HFF-Myc (cell line): ENCODE measurements at regions not wholly inside any gene's neighbourhood (a gene's known extent, or its start where the extent isn't known, plus 50 kb on each side); places are given as distances from the start of the nearest gene placed in this dataset.
A peak's percentile ranks its signal among the peaks of the same experiment; 100 is the strongest.

ENCODE experiments used
- DNase-seq: peaks from one replicate; pipeline ENCODE4 v3.0.0-alpha.2; 2011; ENCODE audit warnings: low read depth; ENCODE audit errors: extremely low read depth
- H3K4me3 ChIP-seq: replicated peaks from 2 replicates; pipeline ENCODE4 v1.5.1; 2011; ENCODE audit warnings: low read depth, mild to moderate bottlenecking, control low read depth, low read length
- TF ChIP-seq, protein P1 (sequence below): IDR thresholded peaks from 2 replicates; pipeline ENCODE4 v1.5.1; 2012; ENCODE audit warnings: mild to moderate bottlenecking, low read depth, low read length, control low read depth; ENCODE audit errors: missing control alignments

DNA sequence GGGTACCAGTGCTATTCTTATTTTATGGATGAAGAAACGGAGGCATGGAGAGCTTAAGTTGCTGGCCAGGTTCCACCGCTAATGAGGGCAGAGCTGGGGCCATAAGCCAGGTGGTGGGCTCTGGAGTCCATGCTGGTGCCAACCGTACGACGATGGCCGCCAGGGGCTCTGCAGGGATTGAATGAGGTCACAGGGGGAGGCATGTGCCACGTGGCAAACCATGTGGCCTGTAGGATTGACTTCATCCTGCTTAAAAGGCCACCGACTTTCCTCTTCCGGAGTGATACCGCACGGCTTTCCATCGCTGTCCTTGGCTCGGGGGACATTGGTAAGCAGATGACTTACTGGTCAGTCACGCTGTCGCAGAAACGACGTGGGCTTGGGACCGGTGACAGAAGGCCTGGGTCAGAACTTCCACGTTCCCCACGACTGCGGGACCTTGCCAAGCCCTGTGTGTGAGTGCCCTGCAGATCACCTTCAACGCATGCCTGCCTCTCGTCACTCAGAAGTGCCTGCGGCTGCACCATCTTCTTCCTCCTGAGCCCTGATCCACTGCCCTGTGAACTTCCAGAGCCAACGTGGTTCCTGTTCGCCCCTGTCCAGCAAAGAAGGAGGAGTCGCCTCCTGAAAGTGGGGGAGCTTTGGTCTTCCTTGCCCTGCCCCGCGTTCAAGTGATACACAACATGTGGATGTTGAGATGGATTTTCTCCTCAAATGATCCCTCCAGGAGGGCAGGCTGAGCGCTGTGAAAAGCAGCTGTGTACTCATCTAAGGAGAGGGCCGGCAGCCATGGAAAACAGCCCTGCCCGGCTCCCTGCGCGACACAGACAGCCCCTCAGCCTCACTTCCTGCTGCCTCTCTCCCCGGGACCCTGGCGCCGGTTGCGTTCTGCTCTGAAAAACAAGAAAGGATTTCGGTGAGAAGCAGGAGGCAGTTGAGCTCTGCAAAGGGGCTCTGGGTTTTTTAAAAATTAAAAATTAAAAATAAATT is 176.7 kb downstream of the C16orf95 start:
- TF ChIP-seq, protein P1, sequence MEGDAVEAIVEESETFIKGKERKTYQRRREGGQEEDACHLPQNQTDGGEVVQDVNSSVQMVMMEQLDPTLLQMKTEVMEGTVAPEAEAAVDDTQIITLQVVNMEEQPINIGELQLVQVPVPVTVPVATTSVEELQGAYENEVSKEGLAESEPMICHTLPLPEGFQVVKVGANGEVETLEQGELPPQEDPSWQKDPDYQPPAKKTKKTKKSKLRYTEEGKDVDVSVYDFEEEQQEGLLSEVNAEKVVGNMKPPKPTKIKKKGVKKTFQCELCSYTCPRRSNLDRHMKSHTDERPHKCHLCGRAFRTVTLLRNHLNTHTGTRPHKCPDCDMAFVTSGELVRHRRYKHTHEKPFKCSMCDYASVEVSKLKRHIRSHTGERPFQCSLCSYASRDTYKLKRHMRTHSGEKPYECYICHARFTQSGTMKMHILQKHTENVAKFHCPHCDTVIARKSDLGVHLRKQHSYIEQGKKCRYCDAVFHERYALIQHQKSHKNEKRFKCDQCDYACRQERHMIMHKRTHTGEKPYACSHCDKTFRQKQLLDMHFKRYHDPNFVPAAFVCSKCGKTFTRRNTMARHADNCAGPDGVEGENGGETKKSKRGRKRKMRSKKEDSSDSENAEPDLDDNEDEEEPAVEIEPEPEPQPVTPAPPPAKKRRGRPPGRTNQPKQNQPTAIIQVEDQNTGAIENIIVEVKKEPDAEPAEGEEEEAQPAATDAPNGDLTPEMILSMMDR = no peak
- H3K4me3 ChIP-seq = no peak overlapping the region
- DNase-seq = no peak

DNA sequence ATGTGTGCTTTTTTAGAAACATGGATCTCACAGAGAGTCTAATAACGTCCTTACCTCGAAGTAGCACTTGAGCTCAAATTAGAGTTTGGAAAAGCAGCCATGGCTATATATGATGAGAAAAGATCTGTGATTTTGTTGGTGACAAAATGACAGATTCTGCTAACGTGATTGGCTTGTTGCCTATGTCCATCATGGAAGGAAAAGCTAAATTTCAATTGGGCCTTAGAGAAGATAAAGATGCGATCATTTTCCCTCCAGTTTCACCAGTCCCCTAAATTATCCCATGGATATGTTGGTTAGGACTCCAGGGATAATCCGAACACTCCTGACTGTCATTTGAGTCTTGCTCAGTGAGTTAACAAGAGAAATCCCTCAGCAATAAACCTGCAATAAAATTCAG is 175.8 kb downstream of the C16orf95 start:
- no peak overlapping the region for H3K4me3 ChIP-seq
- no peak for DNase-seq
- TF ChIP-seq, protein P1 = no peak

DNA sequence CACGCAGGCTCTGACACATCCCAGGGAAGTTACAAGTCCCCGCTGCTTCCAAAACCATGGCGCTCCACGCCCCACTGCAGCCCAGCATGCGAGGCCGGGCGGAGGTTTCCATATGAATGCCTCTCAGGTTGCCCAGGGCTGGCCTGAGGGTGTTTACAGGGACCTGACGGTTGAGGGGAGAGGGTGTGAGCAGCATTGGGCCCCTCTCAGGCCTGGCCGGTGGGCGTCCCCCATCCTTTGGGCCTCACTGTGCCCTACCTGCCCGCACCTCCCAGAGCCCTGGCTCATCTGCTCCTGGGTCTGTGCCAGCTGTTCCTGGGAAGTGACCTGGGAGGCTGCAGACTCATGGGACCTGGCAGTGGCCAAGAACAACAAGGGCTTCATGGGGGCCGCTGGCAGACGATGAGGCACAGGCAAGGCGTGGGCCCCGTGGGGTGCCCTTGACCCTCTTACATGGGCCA is 173.5 kb downstream of the C16orf95 start:
- TF ChIP-seq, protein P1 = no peak
- no peak overlapping the region for H3K4me3 ChIP-seq

DNA sequence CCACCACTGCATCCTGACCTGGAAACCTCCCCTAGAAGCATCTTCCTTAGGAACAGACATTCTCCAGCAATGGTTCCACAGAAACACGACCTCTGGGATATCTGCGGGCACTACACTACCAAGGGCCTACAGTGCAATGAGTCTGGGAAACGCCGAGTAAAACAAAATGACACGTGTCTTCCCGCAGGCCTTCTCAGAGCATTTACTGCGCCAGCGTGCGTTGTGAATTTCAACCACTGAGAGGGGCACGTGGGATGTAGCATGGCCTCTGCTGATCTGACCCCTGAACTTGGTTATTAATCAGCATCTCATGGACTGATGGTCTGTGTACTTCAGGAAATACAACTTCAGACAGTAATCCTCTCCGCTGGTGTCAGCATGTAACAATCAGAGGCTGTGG is 173.0 kb downstream of the C16orf95 start:
- no peak for DNase-seq
- no peak overlapping the region for H3K4me3 ChIP-seq
- TF ChIP-seq, protein P1 = no peak

More for the DNA sequence above, 173.5 kb downstream of the C16orf95 start:
- no peak for DNase-seq

DNA sequence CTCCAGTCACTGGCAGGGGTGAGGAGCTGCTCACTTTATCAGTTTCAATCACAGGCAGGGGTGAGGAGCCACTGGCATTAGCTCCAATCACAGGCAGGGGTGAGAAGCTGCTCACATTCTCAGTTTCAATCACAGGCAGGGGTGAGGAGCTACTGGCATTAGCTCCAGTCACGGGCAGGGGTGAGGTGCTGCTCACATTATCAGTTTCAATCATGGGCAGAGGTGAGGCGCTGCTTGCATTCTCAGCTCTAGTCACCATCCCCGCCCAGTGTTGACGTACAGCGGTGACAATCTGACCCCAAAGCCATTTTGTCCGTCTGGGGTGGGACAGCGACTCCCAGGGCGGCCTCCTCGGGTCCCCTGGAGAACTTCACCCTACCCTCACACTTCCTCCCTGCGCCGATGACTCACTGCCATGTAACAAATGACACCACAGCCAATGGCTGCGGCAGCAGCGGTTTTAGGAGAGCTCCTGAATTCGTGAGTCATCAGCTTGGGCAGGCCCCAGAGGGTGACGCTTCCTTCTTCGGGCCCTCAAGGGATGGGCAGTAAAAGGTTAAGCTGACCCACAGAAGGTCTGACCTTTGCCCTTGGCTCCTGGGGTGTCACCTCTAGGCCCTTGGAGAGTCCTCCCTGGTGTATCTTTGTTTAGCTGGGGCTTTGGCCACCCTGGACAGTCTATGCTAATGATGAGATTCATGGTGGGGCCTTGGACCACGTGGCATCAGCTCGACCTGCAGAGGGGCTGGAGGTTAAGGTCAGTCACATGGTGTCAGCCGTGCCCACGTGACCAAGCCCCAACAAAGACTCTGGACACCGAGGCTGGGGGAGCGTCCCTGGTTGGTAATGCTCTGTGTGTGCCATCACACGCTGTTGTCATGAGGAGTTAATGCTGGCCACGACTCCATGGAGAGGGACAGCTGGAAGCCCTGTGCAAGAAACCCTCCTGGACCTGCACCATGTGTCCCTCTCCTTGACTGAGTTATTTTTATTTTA is 171.7 kb downstream of the C16orf95 start:
- TF ChIP-seq, protein P1 = no peak
- no peak overlapping the region for H3K4me3 ChIP-seq
- DNase-seq = peak; percentile 70

DNA sequence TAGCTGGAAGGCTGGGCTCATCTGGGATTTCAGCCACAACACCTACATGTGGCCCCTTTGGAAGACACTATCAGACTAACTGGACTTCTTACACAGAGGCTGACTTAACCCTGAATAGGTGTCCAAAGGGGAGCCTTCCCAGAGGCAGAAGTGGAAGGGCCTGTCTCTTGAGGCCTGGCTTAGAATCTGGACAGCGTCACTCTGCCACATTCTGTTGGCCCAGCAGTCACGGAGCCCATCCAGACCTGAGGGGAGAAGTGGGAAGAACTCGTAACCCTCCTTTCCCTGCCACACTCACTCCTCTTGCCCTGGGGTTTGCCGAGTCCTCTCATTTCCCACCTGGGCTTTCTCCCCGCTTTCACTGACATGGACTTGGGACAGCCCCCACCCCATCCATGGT is 170.5 kb downstream of the C16orf95 start:
- TF ChIP-seq, protein P1 = no peak
- DNase-seq = no peak
- H3K4me3 ChIP-seq = no peak overlapping the region
